Loucy (cell line): ENCODE measurements at regions not wholly inside any gene's neighbourhood (a gene's known extent, or its start where the extent isn't known, plus 50 kb on each side); places are given as distances from the start of the nearest gene placed in this dataset.
A peak's percentile ranks its signal among the peaks of the same experiment; 100 is the strongest.

Experiments used
- H2AFZ ChIP-seq: fragments of 200-600 bp; sonication (generic); 2 replicates; pipeline ENCODE4 v1.6.0; 2016; ENCODE audit warnings: antibody characterized with exemption, mild to moderate bottlenecking, low read length, moderate library complexity
- H3F3A ChIP-seq: fragments of 200-600 bp; 2 replicates; pipeline ENCODE4 v1.6.0; 2016; ENCODE audit warnings: antibody characterized with exemption, low read depth, mild to moderate bottlenecking
- H3K27me3 ChIP-seq: fragments of 200-600 bp; sonication (generic); 2 replicates; pipeline ENCODE4 v1.6.1; 2014; ENCODE audit warnings: low read length, mild to moderate bottlenecking; ENCODE audit not compliant: insufficient read depth, poor library complexity, severe bottlenecking
- H3K36me3 ChIP-seq: fragments of 200-600 bp; sonication (generic); 2 replicates; pipeline ENCODE4 v1.6.1; 2016; ENCODE audit warnings: low read length; ENCODE audit not compliant: insufficient read depth
- H3K4me1 ChIP-seq: fragments of 200-600 bp; sonication (generic); 2 replicates; pipeline ENCODE4 v1.5.1; 2014; ENCODE audit warnings: low read length, mild to moderate bottlenecking; ENCODE audit not compliant: insufficient read depth, poor library complexity, severe bottlenecking
- H3K4me2 ChIP-seq: fragments of 200-600 bp; sonication (generic); 2 replicates; pipeline ENCODE4 v1.6.0; 2014; ENCODE audit warnings: antibody characterized with exemption, low read length, low read depth, mild to moderate bottlenecking; ENCODE audit not compliant: poor library complexity, severe bottlenecking
- H3K4me3 ChIP-seq: fragments of 200-600 bp; sonication (generic); 2 replicates; pipeline ENCODE4 v1.5.1; 2014; ENCODE audit warnings: low read length, mild to moderate bottlenecking, mixed read lengths; ENCODE audit not compliant: poor library complexity, severe bottlenecking
- H3K79me2 ChIP-seq: fragments of 200-600 bp; sonication (generic); 2 replicates; pipeline ENCODE4 v1.6.1; 2014; ENCODE audit warnings: low read length; ENCODE audit not compliant: insufficient read depth
- H3K9ac ChIP-seq: fragments of 200-600 bp; sonication (generic); 2 replicates; pipeline ENCODE4 v1.6.0; 2014; ENCODE audit warnings: mild to moderate bottlenecking, low read depth, low read length, moderate library complexity; ENCODE audit not compliant: poor library complexity, severe bottlenecking
- H3K9me2 ChIP-seq: fragments of 200-600 bp; sonication (generic); replicated peaks from 2 replicates; pipeline ENCODE4 v1.6.1; 2016; ENCODE audit warnings: low read depth, low read length, mixed read lengths
- H3K9me3 ChIP-seq: fragments of 200-600 bp; sonication (generic); 2 replicates; pipeline ENCODE4 v1.6.1; 2014; ENCODE audit warnings: mild to moderate bottlenecking, antibody characterized with exemption, low read length, low read depth; ENCODE audit not compliant: insufficient read depth
- H4K20me1 ChIP-seq: fragments of 200-600 bp; sonication (generic); 2 replicates; pipeline ENCODE4 v1.6.0; 2014; ENCODE audit warnings: antibody characterized with exemption, low read length, mild to moderate bottlenecking; ENCODE audit not compliant: insufficient read depth, poor library complexity, severe bottlenecking
- CTCF ChIP-seq: fragments of 200-600 bp; sonication (generic); conservative IDR thresholded peaks from 2 replicates; pipeline ENCODE4 v1.5.1; 2014; ENCODE audit warnings: mild to moderate bottlenecking, antibody characterized with exemption, low read length
- EZH2phosphoT487 ChIP-seq: fragments of 200-600 bp; IDR thresholded peaks from 2 replicates; pipeline ENCODE4 v1.6.1; 2018; ENCODE audit warnings: antibody characterized with exemption, mild to moderate bottlenecking, moderate library complexity, borderline replicate concordance

- Histone ChIP-seq H3K4me2 (no peak overlapping the region), H3K36me3 (no peaks in the 10 kb centered on the region), H3K4me3 (no peak overlapping the region), H3K4me1 (no peaks in the 10 kb centered on the region), H4K20me1 (no peaks in the 10 kb centered on the region), H2AFZ (no peak overlapping the region), H3K9me3 (no peaks in the 10 kb centered on the region), H3K9ac (no peak overlapping the region), H3K9me2 (no peaks in the 10 kb centered on the region), H3K27me3 (no peaks in the 10 kb centered on the region), H3F3A (no peaks in the 10 kb centered on the region), H3K79me2 (no peaks in the 10 kb centered on the region)
- no peak for TF ChIP-seq EZH2phosphoT487
- no peak for TF ChIP-seq CTCF
Observed at GRCh38 chr9:20135119-20135697, 346.4 kb upstream of the SLC24A2 start.

GRCh38 chr9:20125727-20126126, 336.9 kb upstream of the SLC24A2 start:
- Histone ChIP-seq H3K27me3 (no peaks in the 10 kb centered on the region), H3K79me2 (no peaks in the 10 kb centered on the region), H3K9me3 (no peaks in the 10 kb centered on the region), H3K4me2 (no peak overlapping the region), H4K20me1 (no peaks in the 10 kb centered on the region), H3F3A (no peaks in the 10 kb centered on the region), H3K4me1 (no peaks in the 10 kb centered on the region), H3K4me3 (no peak overlapping the region), H2AFZ (0 out of 2 replicates have a peak overlapping the region, but pooled peaks have one; percentile 2), H3K9ac (no peak overlapping the region), H3K36me3 (no peaks in the 10 kb centered on the region), H3K9me2 (no peaks in the 10 kb centered on the region)
- no peak for TF ChIP-seq EZH2phosphoT487

- TF ChIP-seq EZH2phosphoT487 = no peak
- no peak for TF ChIP-seq CTCF
- Histone ChIP-seq H3K79me2 (no peaks in the 10 kb centered on the region), H3K27me3 (no peaks in the 10 kb centered on the region), H2AFZ (no peak overlapping the region), H3K9me3 (no peaks in the 10 kb centered on the region), H3K36me3 (no peaks in the 10 kb centered on the region), H3K4me3 (no peak overlapping the region), H4K20me1 (no peaks in the 10 kb centered on the region), H3K4me2 (no peak overlapping the region), H3K9me2 (no peaks in the 10 kb centered on the region), H3F3A (no peaks in the 10 kb centered on the region), H3K4me1 (no peaks in the 10 kb centered on the region), H3K9ac (no peak overlapping the region)
Observed at GRCh38 chr9:20119566-20119965, 330.7 kb upstream of the SLC24A2 start.

- no peaks in the 10 kb centered on the region for H3F3A ChIP-seq
- no peaks in the 10 kb centered on the region for H3K4me1 ChIP-seq
- no peak overlapping the region for H3K4me3 ChIP-seq
- H3K9ac ChIP-seq = no peak overlapping the region
- no peak overlapping the region for H3K4me2 ChIP-seq
- H3K27me3 ChIP-seq = no peaks in the 10 kb centered on the region
- no peaks in the 10 kb centered on the region for H3K9me3 ChIP-seq
- H2AFZ ChIP-seq = no peak overlapping the region
- H3K36me3 ChIP-seq = no peaks in the 10 kb centered on the region
- TF ChIP-seq CTCF (no peak), EZH2phosphoT487 (no peak)
- no peaks in the 10 kb centered on the region for H3K79me2 ChIP-seq
- no peaks in the 10 kb centered on the region for H3K9me2 ChIP-seq
- H4K20me1 ChIP-seq = no peaks in the 10 kb centered on the region
Observed at GRCh38 chr9:20117986-20118385, 329.1 kb upstream of the SLC24A2 start.
